AG08395 (cell line): ENCODE measurements at regions not wholly inside any gene's neighbourhood (a gene's known extent, or its start where the extent isn't known, plus 50 kb on each side); places are given as distances from the start of the nearest gene placed in this dataset.

Experiments used
- DNase-seq: peaks from one replicate; pipeline ENCODE4 v3.0.0; 2012; ENCODE audit warnings: mixed read lengths, low spot score

GRCh38 chr7:55629051-55629677 is 56.9 kb upstream of the VOPP1 start:
- DNase-seq, result no peak

- no peak for DNase-seq
These were observed 52.5 kb upstream of the VOPP1 start for GRCh38 chr7:55624813-55625212.

GRCh38 chr7:55623617-55624016 is 51.3 kb upstream of the VOPP1 start:
- DNase-seq, result no peak

GRCh38 chr7:55622241-55622640 is 49.9 kb upstream of the VOPP1 start:
- DNase-seq, result no peak
